ENCODE measurements at regions not wholly inside any gene's neighbourhood (a gene's known extent, or its start where the extent isn't known, plus 50 kb on each side); places are given as distances from the start of the nearest gene placed in this dataset.

DNA sequence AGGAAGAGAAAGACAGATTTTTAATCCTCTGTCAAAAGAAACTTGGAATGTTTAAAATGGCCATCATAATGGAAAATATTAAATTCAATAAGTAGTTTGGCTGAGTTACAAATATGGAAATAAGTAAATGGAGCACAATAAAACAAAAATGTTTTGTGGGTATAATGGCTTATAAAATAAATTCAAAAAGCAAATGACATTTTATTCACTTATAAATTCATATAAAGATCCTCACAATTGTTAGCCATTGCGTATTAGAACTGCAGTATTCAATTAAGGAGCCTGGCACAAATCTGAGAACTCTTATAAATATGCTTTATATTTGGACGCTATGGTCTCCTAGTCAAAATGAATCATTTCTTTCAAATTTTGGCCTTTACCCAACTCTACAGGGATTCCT is 339.0 kb upstream of the PABPC4L start:
- TF ChIP-seq, protein P1, sequence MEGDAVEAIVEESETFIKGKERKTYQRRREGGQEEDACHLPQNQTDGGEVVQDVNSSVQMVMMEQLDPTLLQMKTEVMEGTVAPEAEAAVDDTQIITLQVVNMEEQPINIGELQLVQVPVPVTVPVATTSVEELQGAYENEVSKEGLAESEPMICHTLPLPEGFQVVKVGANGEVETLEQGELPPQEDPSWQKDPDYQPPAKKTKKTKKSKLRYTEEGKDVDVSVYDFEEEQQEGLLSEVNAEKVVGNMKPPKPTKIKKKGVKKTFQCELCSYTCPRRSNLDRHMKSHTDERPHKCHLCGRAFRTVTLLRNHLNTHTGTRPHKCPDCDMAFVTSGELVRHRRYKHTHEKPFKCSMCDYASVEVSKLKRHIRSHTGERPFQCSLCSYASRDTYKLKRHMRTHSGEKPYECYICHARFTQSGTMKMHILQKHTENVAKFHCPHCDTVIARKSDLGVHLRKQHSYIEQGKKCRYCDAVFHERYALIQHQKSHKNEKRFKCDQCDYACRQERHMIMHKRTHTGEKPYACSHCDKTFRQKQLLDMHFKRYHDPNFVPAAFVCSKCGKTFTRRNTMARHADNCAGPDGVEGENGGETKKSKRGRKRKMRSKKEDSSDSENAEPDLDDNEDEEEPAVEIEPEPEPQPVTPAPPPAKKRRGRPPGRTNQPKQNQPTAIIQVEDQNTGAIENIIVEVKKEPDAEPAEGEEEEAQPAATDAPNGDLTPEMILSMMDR (conservative IDR thresholded peaks at IDR 0.05): no peak
- TF ChIP-seq EZH2 (IDR thresholded peaks at IDR 0.05; ENCODE audit: low read depth): no peak
